Peyer's patch (tissue), 4 donors: ENCODE measurements at regions not wholly inside any gene's neighbourhood (a gene's known extent, or its start where the extent isn't known, plus 50 kb on each side); places are given as distances from the start of the nearest gene placed in this dataset.

ENCODE experiments used
- POLR2A ChIP-seq, 2 donors: fragments of 450-650 bp; IDR thresholded peaks; one replicate each; pipeline ENCODE4 v1.5.1; 2017; ENCODE audit warnings: antibody characterized with exemption in 2 of 2, mild to moderate bottlenecking in 2 of 2, moderate library complexity in 2 of 2
- TF ChIP-seq, protein P1 (sequence below), 6 experiments: fragments of 450-650 bp in 4 of 6; fragments of 200-600 bp in 2 of 6; sonication (generic) in 1 of 6; IDR thresholded peaks; one replicate each; pipeline ENCODE4 v1.5.1; 2017 to 2019; ENCODE audit warnings: antibody characterized with exemption in 6 of 6, mild to moderate bottlenecking in 3 of 6, moderate library complexity in 1 of 6

DNA sequence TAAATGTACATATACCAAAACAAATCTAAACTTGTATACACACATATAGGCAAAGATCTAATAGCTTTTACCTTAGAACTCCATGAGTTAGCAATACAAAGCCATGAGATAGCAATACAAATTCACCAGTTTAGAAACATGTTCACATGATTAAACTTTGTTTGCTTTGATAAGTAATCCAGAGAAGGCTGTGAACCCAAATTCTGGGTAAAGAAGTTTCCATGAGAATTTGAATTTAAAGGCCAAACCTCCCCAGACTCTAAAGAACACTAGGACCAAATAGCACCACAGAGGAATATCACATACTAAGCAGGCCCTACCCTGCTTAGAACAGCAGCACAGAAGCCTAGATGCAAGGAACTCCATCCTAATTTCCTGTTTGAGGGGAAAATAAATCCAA, 83.7 kb upstream of the TP63 start:
- TF ChIP-seq, protein P1, sequence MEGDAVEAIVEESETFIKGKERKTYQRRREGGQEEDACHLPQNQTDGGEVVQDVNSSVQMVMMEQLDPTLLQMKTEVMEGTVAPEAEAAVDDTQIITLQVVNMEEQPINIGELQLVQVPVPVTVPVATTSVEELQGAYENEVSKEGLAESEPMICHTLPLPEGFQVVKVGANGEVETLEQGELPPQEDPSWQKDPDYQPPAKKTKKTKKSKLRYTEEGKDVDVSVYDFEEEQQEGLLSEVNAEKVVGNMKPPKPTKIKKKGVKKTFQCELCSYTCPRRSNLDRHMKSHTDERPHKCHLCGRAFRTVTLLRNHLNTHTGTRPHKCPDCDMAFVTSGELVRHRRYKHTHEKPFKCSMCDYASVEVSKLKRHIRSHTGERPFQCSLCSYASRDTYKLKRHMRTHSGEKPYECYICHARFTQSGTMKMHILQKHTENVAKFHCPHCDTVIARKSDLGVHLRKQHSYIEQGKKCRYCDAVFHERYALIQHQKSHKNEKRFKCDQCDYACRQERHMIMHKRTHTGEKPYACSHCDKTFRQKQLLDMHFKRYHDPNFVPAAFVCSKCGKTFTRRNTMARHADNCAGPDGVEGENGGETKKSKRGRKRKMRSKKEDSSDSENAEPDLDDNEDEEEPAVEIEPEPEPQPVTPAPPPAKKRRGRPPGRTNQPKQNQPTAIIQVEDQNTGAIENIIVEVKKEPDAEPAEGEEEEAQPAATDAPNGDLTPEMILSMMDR (IDR thresholded peaks at IDR 0.05): no peak
- TF ChIP-seq POLR2A (IDR thresholded peaks at IDR 0.05): no peak
